ENCODE measurements at regions not wholly inside any gene's neighbourhood (a gene's known extent, or its start where the extent isn't known, plus 50 kb on each side); places are given as distances from the start of the nearest gene placed in this dataset.

- BruUV-seq (replicated peaks): no TSS peak
- no peaks in the 10 kb centered on the region for H3K79me2 ChIP-seq (ENCODE audit: control insufficient read depth, insufficient read depth, low read length)
- H3K9me3 ChIP-seq (replicated peaks; ENCODE audit: control insufficient read depth, insufficient read depth, low read length): peaks cover 2% of the 10 kb centered on the region
- H3K27me3 ChIP-seq (ENCODE audit: control insufficient read depth in 2 of 2, insufficient read depth in 2 of 2, low read length in 2 of 2): no peaks in the 10 kb centered on the region
- no peaks in the 10 kb centered on the region for H3K9me1 ChIP-seq (replicated peaks; ENCODE audit: control insufficient read depth, extremely low read depth, insufficient read depth, low read length)
- no peak overlapping the region for H3K27ac ChIP-seq (ENCODE audit: insufficient read depth, low read depth, low read length)
- H3K4me1 ChIP-seq (ENCODE audit: control insufficient read depth, extremely low read depth, insufficient read depth, low read length): no peaks in the 10 kb centered on the region
- dilution Hi-C loops (cut with MboI; ENCODE audit: extremely low pct_ligation_motif_present, low sequenced_read_pairs): no loop called here
- DNase-seq (ENCODE audit: low read depth, low spot score) (no peak), FAIRE-seq (no peak)
- H3K4me2 ChIP-seq (ENCODE audit: insufficient read depth, low read length): no peak overlapping the region
- ChIA-PET CTCF (no interaction called here), POLR2A (no interaction called here)
- no peak overlapping the region for H3K4me3 ChIP-seq (replicated peaks in 1 of 3; ENCODE audit: insufficient read depth in 1 of 3, low read depth in 1 of 3, low read length in 3 of 3)
- no peaks in the 10 kb centered on the region for H3K36me3 ChIP-seq (ENCODE audit: control insufficient read depth in 2 of 2, extremely low read depth in 1 of 2, insufficient read depth in 2 of 2, low read length in 2 of 2)
- intact Hi-C loops (cut with micrococcal nuclease): no loop called here
- H2AFZ ChIP-seq (ENCODE audit: low read depth, low read length): no peak overlapping the region
- no peaks in the 10 kb centered on the region for H4K20me1 ChIP-seq (replicated peaks; ENCODE audit: control insufficient read depth, extremely low read depth, insufficient read depth, low read length)
- no peak overlapping the region for H3K9ac ChIP-seq (replicated peaks; ENCODE audit: extremely low read depth, insufficient read depth, low read length)
- no peak for TF ChIP-seq MAX (IDR thresholded peaks at IDR 0.05; ENCODE audit: insufficient read depth, insufficient read length)
- TF ChIP-seq POLR2AphosphoS5 (IDR thresholded peaks at IDR 0.05; ENCODE audit: insufficient read depth, low read depth, low read length): no peak
- no peak for TF ChIP-seq MYC (IDR thresholded peaks at IDR 0.05; ENCODE audit: low read depth, low read length)
- no peak for TF ChIP-seq POLR2A (IDR thresholded peaks at IDR 0.05; ENCODE audit: low read depth, low read length)
- TF ChIP-seq GATA2 (IDR thresholded peaks at IDR 0.05; ENCODE audit: insufficient read depth, insufficient read length, low read depth, low read length): no peak
- no peak for TF ChIP-seq EZH2 (IDR thresholded peaks at IDR 0.05; ENCODE audit: borderline replicate concordance, low read depth, low read length, severe bottlenecking)
- TF ChIP-seq JUN (IDR thresholded peaks at IDR 0.05; ENCODE audit: borderline replicate concordance, insufficient read depth, insufficient read length, low read depth): no peak
Measured at GRCh38 chr12:126112141-126112540, 1046.9 kb downstream of the AACS start.

DNA sequence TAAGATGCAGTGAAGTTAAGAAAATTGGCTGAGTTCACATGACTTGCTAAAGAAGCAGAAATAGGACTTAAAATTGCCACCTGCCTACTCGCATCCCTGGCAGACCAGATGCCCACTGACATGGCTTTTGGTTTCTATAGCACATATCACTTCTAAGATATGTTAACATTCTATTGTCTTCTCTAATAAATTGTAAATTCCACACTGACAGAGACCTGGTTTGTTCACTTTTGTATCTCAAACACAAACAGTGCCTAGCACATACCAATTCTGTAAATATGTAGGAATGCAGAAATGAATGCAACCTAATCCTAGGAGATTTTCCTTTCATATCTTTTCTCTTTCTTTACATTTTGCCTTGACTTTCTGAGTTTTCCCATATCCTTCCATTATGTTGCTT is 1047.6 kb downstream of the AACS start:
- H3K27ac ChIP-seq (ENCODE audit: insufficient read depth, low read depth, low read length): no peak overlapping the region
- H3K27me3 ChIP-seq (ENCODE audit: control insufficient read depth in 2 of 2, insufficient read depth in 2 of 2, low read length in 2 of 2): no peaks in the 10 kb centered on the region

More for the DNA sequence above, 1047.6 kb downstream of the AACS start:
- TF ChIP-seq MAX (IDR thresholded peaks at IDR 0.05; ENCODE audit: insufficient read depth, insufficient read length) (no peak), MYC (IDR thresholded peaks at IDR 0.05; ENCODE audit: low read depth, low read length) (no peak), JUN (IDR thresholded peaks at IDR 0.05; ENCODE audit: borderline replicate concordance, insufficient read depth, insufficient read length, low read depth) (no peak), EZH2 (IDR thresholded peaks at IDR 0.05; ENCODE audit: borderline replicate concordance, low read depth, low read length, severe bottlenecking) (no peak), GATA2 (IDR thresholded peaks at IDR 0.05; ENCODE audit: insufficient read depth, insufficient read length, low read depth, low read length) (no peak)
- TF ChIP-seq, protein P1, sequence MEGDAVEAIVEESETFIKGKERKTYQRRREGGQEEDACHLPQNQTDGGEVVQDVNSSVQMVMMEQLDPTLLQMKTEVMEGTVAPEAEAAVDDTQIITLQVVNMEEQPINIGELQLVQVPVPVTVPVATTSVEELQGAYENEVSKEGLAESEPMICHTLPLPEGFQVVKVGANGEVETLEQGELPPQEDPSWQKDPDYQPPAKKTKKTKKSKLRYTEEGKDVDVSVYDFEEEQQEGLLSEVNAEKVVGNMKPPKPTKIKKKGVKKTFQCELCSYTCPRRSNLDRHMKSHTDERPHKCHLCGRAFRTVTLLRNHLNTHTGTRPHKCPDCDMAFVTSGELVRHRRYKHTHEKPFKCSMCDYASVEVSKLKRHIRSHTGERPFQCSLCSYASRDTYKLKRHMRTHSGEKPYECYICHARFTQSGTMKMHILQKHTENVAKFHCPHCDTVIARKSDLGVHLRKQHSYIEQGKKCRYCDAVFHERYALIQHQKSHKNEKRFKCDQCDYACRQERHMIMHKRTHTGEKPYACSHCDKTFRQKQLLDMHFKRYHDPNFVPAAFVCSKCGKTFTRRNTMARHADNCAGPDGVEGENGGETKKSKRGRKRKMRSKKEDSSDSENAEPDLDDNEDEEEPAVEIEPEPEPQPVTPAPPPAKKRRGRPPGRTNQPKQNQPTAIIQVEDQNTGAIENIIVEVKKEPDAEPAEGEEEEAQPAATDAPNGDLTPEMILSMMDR (IDR thresholded peaks at IDR 0.05; ENCODE audit: extremely low read depth in 1 of 2, insufficient read depth in 1 of 2, low read depth in 1 of 2, low read length in 2 of 2): no peak
- ChIA-PET CTCF (no interaction called here), POLR2A (no interaction called here)
- no TSS peak for BruUV-seq (replicated peaks)
- Histone ChIP-seq H3K9ac (replicated peaks; ENCODE audit: extremely low read depth, insufficient read depth, low read length) (no peak overlapping the region), H3K79me2 (ENCODE audit: control insufficient read depth, insufficient read depth, low read length) (no peaks in the 10 kb centered on the region), H3K4me3 (replicated peaks in 1 of 3; ENCODE audit: insufficient read depth in 1 of 3, low read depth in 1 of 3, low read length in 3 of 3) (no peak overlapping the region), H3K4me1 (ENCODE audit: control insufficient read depth, extremely low read depth, insufficient read depth, low read length) (no peaks in the 10 kb centered on the region), H3K9me3 (replicated peaks; ENCODE audit: control insufficient read depth, insufficient read depth, low read length) (peaks cover 4% of the 10 kb centered on the region), H3K36me3 (ENCODE audit: control insufficient read depth in 2 of 2, extremely low read depth in 1 of 2, insufficient read depth in 2 of 2, low read length in 2 of 2) (no peaks in the 10 kb centered on the region), H4K20me1 (replicated peaks; ENCODE audit: control insufficient read depth, extremely low read depth, insufficient read depth, low read length) (no peaks in the 10 kb centered on the region), H2AFZ (ENCODE audit: low read depth, low read length) (no peak overlapping the region), H3K9me1 (replicated peaks; ENCODE audit: control insufficient read depth, extremely low read depth, insufficient read depth, low read length) (no peaks in the 10 kb centered on the region), H3K4me2 (ENCODE audit: insufficient read depth, low read length) (no peak overlapping the region)
- DNase-seq (ENCODE audit: low read depth, low spot score) (no peak), FAIRE-seq (no peak)
- dilution Hi-C loops (cut with MboI; ENCODE audit: extremely low pct_ligation_motif_present, low sequenced_read_pairs) (no loop called here), intact Hi-C loops (cut with micrococcal nuclease) (no loop called here)

All from endothelial cell of umbilical vein (primary cell).